HG02588 (cell line): ENCODE measurements at regions not wholly inside any gene's neighbourhood (a gene's known extent, or its start where the extent isn't known, plus 50 kb on each side); places are given as distances from the start of the nearest gene placed in this dataset.

Experiments
- ATAC-seq: cut with Tn5 transposase; IDR thresholded peaks from one replicate; pipeline ENCODE4 v1.9.1; 2021; ENCODE audit warnings: mild to moderate bottlenecking, moderate library complexity; ENCODE audit not compliant: unreplicated experiment

DNA sequence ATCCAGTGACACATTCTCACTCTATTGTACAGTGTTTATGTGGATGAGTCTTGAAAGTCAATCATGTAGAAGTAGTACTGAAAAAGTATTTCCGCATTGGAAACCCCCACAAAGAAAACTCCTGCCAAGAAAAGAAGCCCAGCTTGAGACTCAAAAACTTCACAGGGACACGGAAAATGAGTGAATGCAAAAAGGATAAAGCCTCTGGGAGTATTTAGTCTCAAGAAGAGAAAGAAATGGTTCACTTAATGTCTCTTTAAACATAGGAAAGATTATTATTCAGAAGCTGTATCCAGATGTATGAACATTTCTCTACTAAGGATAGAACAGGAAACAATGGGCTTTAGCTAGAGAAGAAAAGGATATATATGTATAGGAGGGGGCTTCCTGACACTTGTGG, 304.5 kb downstream of the BARHL2 start:
- ATAC-seq: no peak

DNA sequence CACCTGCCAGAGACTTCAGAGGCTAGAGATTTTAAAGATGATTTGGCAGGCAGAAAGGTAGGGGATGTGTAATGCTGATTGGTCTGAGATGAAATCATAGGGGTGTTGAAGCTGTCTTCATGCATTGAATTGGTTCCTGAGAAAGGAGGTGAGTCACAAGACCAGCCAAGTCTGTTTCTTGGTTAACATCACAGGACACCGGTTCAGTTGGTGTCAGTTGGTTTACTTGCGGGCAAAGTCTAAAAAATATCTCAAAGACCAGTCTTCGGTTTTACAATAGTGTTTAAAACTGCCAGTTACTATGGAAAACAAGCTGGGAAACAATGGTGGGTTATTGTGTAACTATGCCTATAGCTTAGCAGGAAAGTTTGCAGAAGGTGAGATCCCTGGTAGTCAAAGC, 305.9 kb downstream of the BARHL2 start:
- ATAC-seq: no peak

- no peak for ATAC-seq
These were observed 309.4 kb downstream of the BARHL2 start for GRCh38 chr1:90407737-90408136.

- ATAC-seq: no peak
These were observed 311.4 kb downstream of the BARHL2 start for GRCh38 chr1:90405726-90406125.

GRCh38 chr1:90402893-90403849, 313.9 kb downstream of the BARHL2 start:
- no peak for ATAC-seq

DNA sequence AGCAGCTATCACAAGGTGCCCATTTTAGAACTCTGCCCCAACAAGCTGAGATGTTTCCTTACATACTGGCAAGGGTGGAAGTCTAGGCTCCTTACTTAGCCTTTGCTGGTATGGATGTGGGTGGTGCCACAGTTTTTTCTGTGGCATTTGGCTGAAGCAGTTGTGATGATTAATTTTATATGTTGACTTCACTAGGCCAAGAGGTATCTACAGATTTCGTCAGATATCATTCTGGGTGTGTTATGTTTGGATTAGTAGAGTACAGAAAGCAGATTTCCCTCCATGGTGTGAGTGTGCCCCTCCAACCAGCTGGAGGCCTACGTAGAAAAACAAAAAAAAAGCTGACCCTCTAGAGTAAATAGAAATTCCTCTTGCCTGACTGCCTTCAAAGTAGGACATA, 317.0 kb downstream of the BARHL2 start:
- ATAC-seq: no peak

DNA sequence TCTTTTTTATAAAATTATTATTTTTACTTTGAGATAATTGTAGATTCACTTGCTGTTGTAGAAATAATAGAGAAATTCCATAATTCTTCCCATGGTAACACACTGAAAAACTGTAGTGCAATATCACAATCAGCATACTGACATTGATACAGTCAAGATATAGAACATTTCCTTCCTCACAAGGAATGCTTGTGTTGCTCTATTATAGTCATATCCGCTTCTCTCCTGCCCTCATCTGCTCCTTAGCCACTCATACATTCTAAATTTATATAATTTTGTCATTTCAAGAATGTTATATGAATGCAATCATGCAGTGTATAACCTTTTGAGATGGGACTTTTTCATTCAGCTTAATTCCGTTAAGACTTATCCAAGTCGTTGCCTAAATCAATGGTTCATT, 320.2 kb downstream of the BARHL2 start:
- no peak for ATAC-seq

DNA sequence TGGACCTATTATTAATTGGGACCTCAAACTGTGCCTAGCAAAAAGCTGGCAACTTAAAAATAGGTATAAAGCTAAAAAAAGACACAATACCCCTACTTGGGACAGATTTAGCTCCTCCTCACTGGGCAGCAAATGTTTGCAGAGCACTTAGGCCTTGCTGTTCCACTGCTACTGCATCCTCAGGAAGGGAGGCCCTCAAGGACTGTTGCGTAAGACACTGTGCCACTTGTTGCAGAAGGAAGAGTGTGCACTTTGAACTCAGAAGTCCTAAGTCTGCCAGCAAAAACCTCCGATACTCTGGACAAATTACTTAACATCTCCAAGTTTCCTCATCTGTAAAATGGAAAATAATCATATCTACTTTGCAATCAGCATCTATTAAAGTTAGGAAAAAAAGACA, 322.9 kb downstream of the BARHL2 start:
- ATAC-seq: no peak

DNA sequence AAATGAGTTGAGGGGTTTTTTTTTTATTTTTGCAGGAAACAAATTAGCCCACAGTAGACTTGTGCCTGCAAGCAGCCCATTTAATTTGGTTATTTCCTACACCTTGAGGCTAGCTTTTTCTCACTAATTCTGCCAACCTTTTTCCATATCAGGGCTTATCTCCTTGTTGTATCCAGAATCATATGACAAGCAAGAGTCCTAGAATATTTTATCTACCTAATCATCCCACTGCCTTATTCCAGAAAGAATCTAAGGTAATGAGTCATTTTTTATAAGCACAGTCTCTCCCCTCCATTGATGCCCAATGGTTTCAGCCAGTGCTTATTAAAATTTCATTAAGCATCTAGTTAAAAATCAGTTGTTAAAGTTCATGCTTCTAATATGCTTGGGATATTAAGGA, 324.1 kb downstream of the BARHL2 start:
- no peak for ATAC-seq

DNA sequence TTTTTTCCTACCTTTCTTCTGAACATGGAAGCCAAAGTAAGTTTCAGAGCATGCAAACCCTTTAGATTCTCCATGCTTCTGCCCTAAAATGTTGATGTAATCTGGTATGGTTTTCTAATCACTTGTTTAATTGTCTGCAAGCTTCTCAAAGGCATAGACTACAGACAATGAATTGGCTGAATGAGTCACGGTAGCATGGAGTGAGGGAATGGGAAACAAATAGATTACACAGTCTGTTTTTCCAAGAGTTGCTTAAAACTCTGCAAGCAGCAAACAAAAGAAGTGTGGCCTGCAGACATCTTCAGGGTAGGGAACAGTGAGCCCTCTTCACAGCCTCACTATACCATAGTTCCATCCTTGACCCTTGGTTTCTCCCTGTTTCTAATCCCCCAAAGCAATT, 326.0 kb downstream of the BARHL2 start:
- no peak for ATAC-seq

DNA sequence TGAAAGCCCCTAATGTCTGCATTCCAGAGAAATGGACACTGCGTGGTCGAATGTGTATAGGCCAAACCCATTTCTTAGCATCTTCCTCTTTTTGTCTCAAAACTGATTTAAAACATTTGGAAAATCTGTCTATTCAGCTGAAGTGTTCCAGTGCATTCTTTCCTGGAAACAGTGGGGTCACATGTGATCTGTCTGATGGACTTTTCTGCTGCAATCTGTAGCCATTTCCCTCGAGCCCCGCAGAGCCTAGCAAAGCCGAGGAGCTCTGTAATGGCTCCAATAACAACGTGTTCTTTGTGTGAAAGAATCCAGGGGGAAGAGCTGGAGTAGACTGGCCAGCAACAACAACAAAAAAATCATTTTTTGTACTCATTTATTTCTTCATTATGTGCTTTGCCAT, 329.3 kb downstream of the BARHL2 start:
- ATAC-seq: no peak

GRCh38 chr1:90386899-90387720, 330.0 kb downstream of the BARHL2 start:
- no peak for ATAC-seq

- no peak for ATAC-seq
These were observed 332.9 kb downstream of the BARHL2 start for GRCh38 chr1:90384193-90384592.

GRCh38 chr1:90382161-90382560, 334.9 kb downstream of the BARHL2 start:
- ATAC-seq: no peak

DNA sequence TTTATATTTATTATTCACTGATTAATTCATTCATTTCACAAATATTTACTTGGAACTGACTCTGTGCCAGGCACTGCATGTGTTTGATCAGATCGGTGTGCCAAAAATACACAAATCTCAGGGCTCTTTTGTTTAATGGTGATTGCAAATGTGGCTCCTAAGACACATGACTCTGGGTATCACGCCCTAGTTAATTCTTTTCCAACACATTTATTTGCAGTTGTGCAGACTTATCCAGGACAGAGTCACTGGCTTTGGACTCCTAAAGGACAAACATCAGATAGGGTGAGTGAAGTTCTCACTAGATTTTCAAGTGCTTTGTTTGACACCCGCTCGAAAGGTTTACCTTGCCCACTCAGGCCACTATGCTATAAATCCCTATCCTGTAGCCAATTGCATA, 335.5 kb downstream of the BARHL2 start:
- ATAC-seq: no peak

DNA sequence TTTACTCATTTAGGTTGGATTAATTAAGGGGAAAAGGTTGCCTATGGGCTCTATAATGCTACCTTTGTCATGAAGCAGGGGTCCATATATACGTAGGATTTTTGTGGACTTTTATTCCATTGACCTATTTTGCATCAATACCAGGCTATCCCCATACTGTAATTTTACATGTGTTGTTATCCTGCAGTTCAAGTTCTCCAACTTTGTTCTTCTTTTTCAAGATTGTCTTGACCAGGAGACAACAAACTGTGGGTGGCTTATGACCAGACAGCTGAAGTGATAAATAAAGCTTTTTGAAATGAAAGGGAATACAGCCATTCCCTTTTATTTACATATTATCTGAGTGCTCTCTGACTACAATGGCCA, 345.7 kb downstream of the BARHL2 start:
- ATAC-seq: no peak

DNA sequence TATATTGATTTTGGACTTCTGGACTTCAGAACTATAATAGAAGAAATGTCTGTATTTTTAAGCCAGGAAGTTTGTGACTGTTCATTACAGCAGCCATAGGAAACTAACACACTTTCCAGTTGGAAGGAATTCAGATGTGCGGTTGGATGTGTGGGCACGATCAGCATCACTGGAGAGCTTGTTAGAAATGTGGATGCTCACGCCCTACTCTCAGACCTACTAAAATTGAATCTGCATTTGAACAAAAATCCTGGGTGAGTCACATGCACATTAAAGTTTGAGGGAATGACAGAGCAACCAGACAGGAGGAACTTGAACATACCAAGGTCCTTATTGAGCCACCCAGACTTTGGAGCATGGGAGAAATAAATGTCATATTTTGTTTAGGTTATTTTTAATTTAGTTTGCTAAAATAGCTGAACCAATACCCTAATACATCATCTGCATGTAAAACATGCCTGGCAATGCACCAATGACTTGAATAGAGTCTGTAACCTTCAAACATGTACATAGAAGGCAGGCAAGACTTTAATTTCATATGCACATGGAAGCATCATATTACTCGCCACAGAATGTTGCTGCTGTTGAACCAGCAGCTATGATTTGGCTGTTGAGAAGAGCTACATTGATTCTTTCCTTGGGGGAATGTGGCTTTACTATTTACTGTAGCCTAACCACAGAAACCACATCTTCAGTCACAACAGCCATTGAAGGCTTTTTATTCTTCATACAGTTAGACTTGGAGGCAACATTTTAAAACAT, 346.2 kb downstream of the BARHL2 start:
- ATAC-seq: no peak

- no peak for ATAC-seq
These were observed 354.9 kb downstream of the BARHL2 start for GRCh38 chr1:90362163-90362562.

DNA sequence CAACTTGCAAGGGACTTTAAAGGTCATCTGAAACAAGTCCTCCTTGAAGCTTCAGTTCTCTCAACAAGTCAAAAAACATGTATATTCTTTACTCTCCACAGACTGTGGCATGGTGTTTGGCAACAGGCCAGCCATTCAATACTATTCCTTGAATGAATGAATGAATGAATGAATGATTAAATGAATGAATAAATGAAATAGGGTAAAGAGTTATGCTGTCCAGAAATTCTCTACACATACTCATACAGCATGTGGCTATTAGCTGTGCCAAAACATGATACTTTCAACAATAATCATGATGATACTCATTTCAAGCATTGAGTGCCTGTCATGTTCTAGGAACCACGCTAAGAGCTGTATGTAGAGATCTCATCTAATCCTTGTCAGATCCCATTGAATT, 356.1 kb downstream of the BARHL2 start:
- ATAC-seq: no peak

DNA sequence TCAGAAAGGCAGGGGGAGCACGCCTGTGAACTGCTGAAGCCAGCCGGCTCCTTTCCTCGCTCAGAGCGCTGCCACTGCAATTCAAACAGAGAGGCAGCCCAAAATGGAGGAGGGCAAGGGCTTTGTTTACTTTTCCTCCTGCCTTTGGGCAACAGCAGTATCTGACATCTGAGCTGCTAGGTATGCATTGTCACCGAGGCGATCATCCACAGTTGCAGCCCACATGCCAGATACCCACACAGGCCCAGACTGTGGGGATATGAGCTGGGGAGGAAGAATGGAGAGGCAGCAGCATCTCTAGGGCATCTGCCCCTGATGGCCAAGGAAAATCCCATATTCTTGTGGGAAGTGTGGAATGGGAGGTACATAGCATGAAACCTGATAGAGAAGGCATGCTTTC, 357.1 kb downstream of the BARHL2 start:
- no peak for ATAC-seq

DNA sequence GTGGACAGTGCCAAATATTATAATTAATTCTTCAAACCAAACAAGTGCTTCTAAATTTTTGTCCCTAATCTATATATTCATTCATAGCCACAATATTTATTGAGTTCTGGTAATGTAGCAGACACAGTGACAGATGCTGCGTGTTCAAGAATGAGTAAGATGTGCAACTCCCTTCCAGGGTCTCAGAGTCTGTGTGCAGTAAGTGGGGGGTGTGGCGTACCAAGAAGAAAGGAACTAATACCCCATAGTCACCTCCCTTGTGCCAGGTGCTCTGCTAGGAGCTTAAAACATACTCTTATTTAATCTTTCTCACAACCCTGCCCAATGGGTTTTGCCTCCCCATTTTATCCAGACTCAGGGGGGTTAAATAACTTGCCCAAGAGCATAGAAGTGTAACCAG, 358.7 kb downstream of the BARHL2 start:
- no peak for ATAC-seq
